ENCODE measurements at regions not wholly inside any gene's neighbourhood (a gene's known extent, or its start where the extent isn't known, plus 50 kb on each side); places are given as distances from the start of the nearest gene placed in this dataset.
A peak's percentile ranks its signal among the peaks of the same experiment; 100 is the strongest.

DNA sequence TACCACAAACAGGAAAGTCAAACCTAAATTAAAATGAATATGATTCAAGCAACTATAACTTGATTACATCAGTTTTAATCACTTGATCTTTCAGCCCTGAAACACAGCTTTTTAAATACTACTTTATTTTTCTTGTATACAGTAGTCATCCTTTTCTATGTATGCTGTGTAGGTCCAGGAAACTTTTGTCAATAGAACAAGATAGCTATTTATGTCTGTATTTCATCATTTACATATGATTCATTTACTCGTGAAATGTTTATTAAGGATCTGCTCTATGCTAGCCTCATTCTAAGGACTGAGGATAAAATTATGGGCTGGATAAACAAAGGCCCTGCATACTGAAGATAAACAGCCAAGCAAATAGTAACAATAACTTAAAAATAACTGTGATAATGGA lies 930.2 kb downstream of the TFAP2A start:
- no peak for TF ChIP-seq SIN3A (IDR thresholded peaks at IDR 0.05; ENCODE audit: borderline replicate concordance, insufficient read depth, low read length)
- no peak for TF ChIP-seq TAF1 (IDR thresholded peaks at IDR 0.05; ENCODE audit: borderline replicate concordance, insufficient read depth, low read length)
- no peak for TF ChIP-seq REST (IDR thresholded peaks at IDR 0.05; ENCODE audit: insufficient read depth in 1 of 2, low read depth in 2 of 2, low read length in 2 of 2)

- TF ChIP-seq TAF1 (IDR thresholded peaks at IDR 0.05; ENCODE audit: borderline replicate concordance, insufficient read depth, low read length), result no peak
- TF ChIP-seq SIN3A (IDR thresholded peaks at IDR 0.05; ENCODE audit: borderline replicate concordance, insufficient read depth, low read length), result no peak
- TF ChIP-seq FOXP2 (optimal IDR thresholded peaks at IDR 0.05; ENCODE audit: borderline replicate concordance, extremely low read depth, extremely low read length, insufficient read depth), result no peak
- no peak for TF ChIP-seq REST (IDR thresholded peaks at IDR 0.05; ENCODE audit: insufficient read depth in 1 of 2, low read depth in 2 of 2, low read length in 2 of 2)
These were observed 930.8 kb downstream of the TFAP2A start for GRCh38 chr6:9484091-9484490.

DNA sequence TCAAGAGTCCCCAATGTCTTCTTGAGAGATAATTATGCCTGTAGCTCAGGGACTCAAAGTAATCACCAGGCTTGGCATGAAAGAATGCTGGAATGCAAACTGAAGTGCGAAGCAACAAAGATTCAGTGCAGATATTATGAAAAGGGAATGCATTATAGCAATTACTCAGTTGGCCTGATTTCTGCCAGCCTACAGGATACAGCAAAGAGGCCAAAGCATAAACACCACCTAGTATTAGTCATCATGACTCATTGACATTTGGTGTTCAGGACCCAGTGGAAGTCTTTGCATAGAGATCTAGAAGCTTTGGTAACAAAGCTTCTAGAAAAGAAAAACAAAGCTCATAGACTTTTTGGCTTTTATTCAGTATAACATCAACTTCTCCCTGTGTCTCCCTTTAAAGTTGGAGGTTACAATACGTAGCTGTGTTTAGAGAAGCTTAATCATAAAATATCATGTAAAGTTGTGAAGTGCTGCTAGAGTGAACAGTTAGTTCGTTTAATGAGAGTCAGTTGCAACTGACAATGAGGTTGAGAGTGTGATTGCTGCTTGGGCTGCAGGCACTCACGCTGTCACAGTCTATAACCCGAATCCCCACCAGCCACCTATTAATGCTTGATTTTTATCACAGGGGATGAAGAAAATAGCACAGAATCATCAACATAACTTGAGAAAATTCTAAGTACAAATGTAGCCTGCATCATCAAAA lies 932.7 kb downstream of the TFAP2A start:
- TF ChIP-seq SIN3A (IDR thresholded peaks at IDR 0.05; ENCODE audit: borderline replicate concordance, insufficient read depth, low read length) (peak; percentile 73; the same call in 1 of the 2 replicates), REST (IDR thresholded peaks at IDR 0.05; ENCODE audit: insufficient read depth in 1 of 2, low read depth in 2 of 2, low read length in 2 of 2) (peak in 1 of 2 experiments; percentile 70; a peak in 2 of 4 replicates), FOXP2 (optimal IDR thresholded peaks at IDR 0.05; ENCODE audit: borderline replicate concordance, extremely low read depth, extremely low read length, insufficient read depth) (peak; percentile 44), TAF1 (IDR thresholded peaks at IDR 0.05; ENCODE audit: borderline replicate concordance, insufficient read depth, low read length) (peak; percentile 77; the same call in 1 of the 2 replicates), POLR2AphosphoS5 (IDR thresholded peaks at IDR 0.05; ENCODE audit: low read depth, low read length) (peak; percentile 45; the same call in 1 of the 2 replicates)

GRCh38 chr6:9481292-9482029 lies 933.4 kb downstream of the TFAP2A start:
- TF ChIP-seq SIN3A (IDR thresholded peaks at IDR 0.05; ENCODE audit: borderline replicate concordance, insufficient read depth, low read length) (peak; percentile 39; the same call in 1 of the 2 replicates), TAF1 (IDR thresholded peaks at IDR 0.05; ENCODE audit: borderline replicate concordance, insufficient read depth, low read length) (0 out of 2 replicates have a peak, but pooled peaks have one; percentile 48), FOXP2 (optimal IDR thresholded peaks at IDR 0.05; ENCODE audit: borderline replicate concordance, extremely low read depth, extremely low read length, insufficient read depth) (no peak), REST (IDR thresholded peaks at IDR 0.05; ENCODE audit: insufficient read depth in 1 of 2, low read depth in 2 of 2, low read length in 2 of 2) (no peak), POLR2AphosphoS5 (IDR thresholded peaks at IDR 0.05; ENCODE audit: low read depth, low read length) (no peak)

Data from PFSK-1 (cell line).